ENCODE measurements at regions not wholly inside any gene's neighbourhood (a gene's known extent, or its start where the extent isn't known, plus 50 kb on each side); places are given as distances from the start of the nearest gene placed in this dataset.

- in situ Hi-C loops (cut with HindIII; ENCODE audit: low sequenced_read_pairs), result loop anchor here (25.0 kb wide), 1 partner anchor 213 kb away; the partner anchor contains the start of gene COL20A1
These were observed 67.9 kb upstream of the BHLHE23 start for GRCh38 chr20:63074631-63075030.

GRCh38 chr20:63074182-63074581 lies 67.4 kb upstream of the BHLHE23 start:
- in situ Hi-C loops (cut with HindIII; ENCODE audit: low sequenced_read_pairs), result no loop called here

GRCh38 chr20:63073738-63074065 lies 66.9 kb upstream of the BHLHE23 start:
- in situ Hi-C loops (cut with HindIII; ENCODE audit: low sequenced_read_pairs), result no loop called here

GRCh38 chr20:63072991-63073737 lies 66.4 kb upstream of the BHLHE23 start:
- in situ Hi-C loops (cut with HindIII; ENCODE audit: low sequenced_read_pairs), result no loop called here

GRCh38 chr20:63072231-63072791 lies 65.5 kb upstream of the BHLHE23 start:
- in situ Hi-C loops (cut with HindIII; ENCODE audit: low sequenced_read_pairs), result no loop called here

- in situ Hi-C loops (cut with HindIII; ENCODE audit: low sequenced_read_pairs), result no loop called here
These were observed 64.9 kb upstream of the BHLHE23 start for GRCh38 chr20:63071541-63072181.

GRCh38 chr20:63070771-63071540 lies 64.2 kb upstream of the BHLHE23 start:
- in situ Hi-C loops (cut with HindIII; ENCODE audit: low sequenced_read_pairs), result no loop called here

- in situ Hi-C loops (cut with HindIII; ENCODE audit: low sequenced_read_pairs), result no loop called here
These were observed 63.5 kb upstream of the BHLHE23 start for GRCh38 chr20:63070301-63070625.

GRCh38 chr20:63068711-63069367 lies 62.1 kb upstream of the BHLHE23 start:
- in situ Hi-C loops (cut with HindIII; ENCODE audit: low sequenced_read_pairs), result loop anchor here (10.0 kb wide), 1 partner anchor 326 kb away; no protein-coding TSS in a partner anchor

GRCh38 chr20:63067721-63068560 lies 61.2 kb upstream of the BHLHE23 start:
- in situ Hi-C loops (cut with HindIII; ENCODE audit: low sequenced_read_pairs), result loop anchor here (10.0 kb wide), 1 partner anchor 327 kb away; no protein-coding TSS in a partner anchor

- in situ Hi-C loops (cut with HindIII; ENCODE audit: low sequenced_read_pairs), result loop anchor here (10.0 kb wide), 1 partner anchor 328 kb away; no protein-coding TSS in a partner anchor
These were observed 60.5 kb upstream of the BHLHE23 start for GRCh38 chr20:63067266-63067635.

GRCh38 chr20:63066506-63067265 lies 59.9 kb upstream of the BHLHE23 start:
- in situ Hi-C loops (cut with HindIII; ENCODE audit: low sequenced_read_pairs), result loop anchor here (10.0 kb wide), 1 partner anchor 328 kb away; no protein-coding TSS in a partner anchor

- in situ Hi-C loops (cut with HindIII; ENCODE audit: low sequenced_read_pairs), result loop anchor here (10.0 kb wide), 1 partner anchor 329 kb away; no protein-coding TSS in a partner anchor
These were observed 59.1 kb upstream of the BHLHE23 start for GRCh38 chr20:63065911-63066310.

- in situ Hi-C loops (cut with HindIII; ENCODE audit: low sequenced_read_pairs), result loop anchor here (5.0 to 10.0 kb wide), 4 partner anchors 53 to 330 kb away; no protein-coding TSS in a partner anchor
These were observed 58.3 kb upstream of the BHLHE23 start for GRCh38 chr20:63064745-63065711.

GRCh38 chr20:63064310-63064709 lies 57.5 kb upstream of the BHLHE23 start:
- in situ Hi-C loops (cut with HindIII; ENCODE audit: low sequenced_read_pairs), result loop anchor here (5.0 to 10.0 kb wide), 4 partner anchors 52 to 330 kb away; no protein-coding TSS in a partner anchor

GRCh38 chr20:63062188-63063140 lies 55.7 kb upstream of the BHLHE23 start:
- in situ Hi-C loops (cut with HindIII; ENCODE audit: low sequenced_read_pairs), result loop anchor here (5.0 to 10.0 kb wide), 4 partner anchors 50 to 332 kb away; no protein-coding TSS in a partner anchor

- in situ Hi-C loops (cut with HindIII; ENCODE audit: low sequenced_read_pairs), result loop anchor here (5.0 to 10.0 kb wide), 4 partner anchors 49 to 333 kb away; no protein-coding TSS in a partner anchor
These were observed 55.0 kb upstream of the BHLHE23 start for GRCh38 chr20:63061771-63062100.

Measured in endothelial cell of hepatic sinusoid (primary cell).